ENCODE measurements at regions not wholly inside any gene's neighbourhood (a gene's known extent, or its start where the extent isn't known, plus 50 kb on each side); places are given as distances from the start of the nearest gene placed in this dataset.

DNA sequence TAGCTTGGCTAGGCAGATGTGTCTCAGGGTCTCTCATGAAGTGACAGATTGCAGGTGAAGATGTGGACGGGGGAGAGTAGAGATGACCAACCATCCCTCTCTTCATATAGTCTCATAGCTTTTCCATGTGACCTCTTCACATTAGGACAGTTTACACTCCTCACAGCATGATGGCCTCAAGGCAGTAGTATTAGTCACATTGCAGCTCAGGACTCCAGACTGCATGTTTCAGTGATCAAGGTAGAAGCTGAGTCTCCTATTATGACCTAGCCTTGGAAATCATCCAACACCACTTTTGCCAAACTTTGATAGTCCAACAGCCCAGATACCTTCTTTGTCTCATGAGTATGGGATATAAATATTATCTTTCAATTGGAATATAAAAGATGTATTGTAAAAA lies 147.7 kb downstream of the GASK1B start:
- TF ChIP-seq, protein P1, sequence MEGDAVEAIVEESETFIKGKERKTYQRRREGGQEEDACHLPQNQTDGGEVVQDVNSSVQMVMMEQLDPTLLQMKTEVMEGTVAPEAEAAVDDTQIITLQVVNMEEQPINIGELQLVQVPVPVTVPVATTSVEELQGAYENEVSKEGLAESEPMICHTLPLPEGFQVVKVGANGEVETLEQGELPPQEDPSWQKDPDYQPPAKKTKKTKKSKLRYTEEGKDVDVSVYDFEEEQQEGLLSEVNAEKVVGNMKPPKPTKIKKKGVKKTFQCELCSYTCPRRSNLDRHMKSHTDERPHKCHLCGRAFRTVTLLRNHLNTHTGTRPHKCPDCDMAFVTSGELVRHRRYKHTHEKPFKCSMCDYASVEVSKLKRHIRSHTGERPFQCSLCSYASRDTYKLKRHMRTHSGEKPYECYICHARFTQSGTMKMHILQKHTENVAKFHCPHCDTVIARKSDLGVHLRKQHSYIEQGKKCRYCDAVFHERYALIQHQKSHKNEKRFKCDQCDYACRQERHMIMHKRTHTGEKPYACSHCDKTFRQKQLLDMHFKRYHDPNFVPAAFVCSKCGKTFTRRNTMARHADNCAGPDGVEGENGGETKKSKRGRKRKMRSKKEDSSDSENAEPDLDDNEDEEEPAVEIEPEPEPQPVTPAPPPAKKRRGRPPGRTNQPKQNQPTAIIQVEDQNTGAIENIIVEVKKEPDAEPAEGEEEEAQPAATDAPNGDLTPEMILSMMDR (IDR thresholded peaks at IDR 0.05), result no peak
- TF ChIP-seq POLR2AphosphoS5 (IDR thresholded peaks at IDR 0.05), result no peak
- TF ChIP-seq EP300 (IDR thresholded peaks at IDR 0.05), result no peak
- no peak for TF ChIP-seq POLR2A (IDR thresholded peaks at IDR 0.05)

All from upper lobe of left lung (tissue), 4 donors.